GM12865 (cell line): ENCODE measurements at regions not wholly inside any gene's neighbourhood (a gene's known extent, or its start where the extent isn't known, plus 50 kb on each side); places are given as distances from the start of the nearest gene placed in this dataset.

Experiments
- DNase-seq: peaks from one replicate; pipeline ENCODE4 v3.0.0; 2010; ENCODE audit warnings: low read depth
- H3K4me3 ChIP-seq: 2 replicates; pipeline ENCODE4 v1.5.1; 2011; ENCODE audit warnings: mild to moderate bottlenecking, low read depth, low read length, control low read depth
- CTCF ChIP-seq: IDR thresholded peaks from 2 replicates; pipeline ENCODE4 v1.5.1; 2011; ENCODE audit warnings: low read length, control low read depth, low read depth, inconsistent platforms; ENCODE audit not compliant: insufficient read depth; ENCODE audit errors: missing control alignments

- no peak for DNase-seq
- no peak for TF ChIP-seq CTCF
- H3K4me3 ChIP-seq: no peak overlapping the region
Measured at GRCh38 chr10:61548364-61548763, 95.2 kb upstream of the TMEM26 start.

- no peak for TF ChIP-seq CTCF
- DNase-seq: no peak
- no peak overlapping the region for H3K4me3 ChIP-seq
Measured at GRCh38 chr10:61547297-61547696, 94.1 kb upstream of the TMEM26 start.

- TF ChIP-seq CTCF: no peak
- no peak overlapping the region for H3K4me3 ChIP-seq
- no peak for DNase-seq
Measured at GRCh38 chr10:61545170-61545569, 92.0 kb upstream of the TMEM26 start.

- H3K4me3 ChIP-seq: no peak overlapping the region
- TF ChIP-seq CTCF: no peak
- DNase-seq: no peak
Measured at GRCh38 chr10:61543831-61544230, 90.7 kb upstream of the TMEM26 start.

GRCh38 chr10:61542596-61542995 is 89.4 kb upstream of the TMEM26 start:
- no peak overlapping the region for H3K4me3 ChIP-seq
- DNase-seq: no peak
- no peak for TF ChIP-seq CTCF

GRCh38 chr10:61541960-61542359 is 88.8 kb upstream of the TMEM26 start:
- no peak overlapping the region for H3K4me3 ChIP-seq
- DNase-seq: peak; percentile 40
- TF ChIP-seq CTCF: no peak

GRCh38 chr10:61539876-61540275 is 86.7 kb upstream of the TMEM26 start:
- no peak overlapping the region for H3K4me3 ChIP-seq
- no peak for DNase-seq
- no peak for TF ChIP-seq CTCF
